H1 (cell line): ENCODE measurements at regions not wholly inside any gene's neighbourhood (a gene's known extent, or its start where the extent isn't known, plus 50 kb on each side); places are given as distances from the start of the nearest gene placed in this dataset.

ENCODE experiments used
- BCL11A ChIP-seq, 2 experiments: IDR thresholded peaks; one replicate each; pipeline ENCODE4 v1.6.1; 2011; ENCODE audit warnings: low read depth in 2 of 2, low read length in 2 of 2, mild to moderate bottlenecking in 2 of 2
- BRCA1 ChIP-seq: IDR thresholded peaks from 2 replicates; pipeline ENCODE4 v1.6.1; 2012; ENCODE audit warnings: low read depth, low read length, improper control_type of control experiment
- CREB1 ChIP-seq: IDR thresholded peaks from 2 replicates; pipeline ENCODE4 v1.6.1; 2012; ENCODE audit warnings: inconsistent platforms
- EP300 ChIP-seq, 2 experiments: IDR thresholded peaks; 1 replicate in 1 of 2; 2 replicates in 1 of 2; pipeline ENCODE4 v1.6.1; 2011 to 2012; ENCODE audit warnings: low read depth in 2 of 2, low read length in 2 of 2, mild to moderate bottlenecking in 2 of 2, borderline replicate concordance in 1 of 2, inconsistent platforms in 1 of 2, moderate library complexity in 1 of 2
- EZH2 ChIP-seq: fragments of 200-600 bp; sonication (generic); IDR thresholded peaks from 2 replicates; pipeline ENCODE4 v1.7.1; 2012; ENCODE audit warnings: low read depth, mild to moderate bottlenecking, moderate library complexity, low read length, inconsistent platforms; ENCODE audit not compliant: severe bottlenecking
- JUND ChIP-seq: IDR thresholded peaks from 2 replicates; pipeline ENCODE4 v1.6.1; 2011; ENCODE audit warnings: mild to moderate bottlenecking, improper control_type of control experiment, low read length
- SAP30 ChIP-seq: fragments of 300-600 bp; sonication (generic); IDR thresholded peaks from 2 replicates; pipeline ENCODE4 v1.7.1; 2012; ENCODE audit warnings: low read length, moderate library complexity, mild to moderate bottlenecking, inconsistent platforms; ENCODE audit not compliant: insufficient read depth, insufficient replicate concordance
- SIN3A ChIP-seq, 2 experiments: IDR thresholded peaks in 1 of 2; conservative IDR thresholded peaks in 1 of 2; 2 replicates each; pipeline ENCODE4 v1.6.1; 2011 to 2012; ENCODE audit warnings: low read length in 2 of 2, improper control_type of control experiment in 1 of 2, low read depth in 1 of 2, mild to moderate bottlenecking in 1 of 2
- YY1 ChIP-seq: IDR thresholded peaks from 2 replicates; pipeline ENCODE4 v1.6.1; 2011; ENCODE audit warnings: low read depth, mild to moderate bottlenecking, low read length
- TF ChIP-seq, protein P1 (sequence below), 3 experiments: IDR thresholded peaks; 1 replicate in 2 of 3; 2 replicates in 1 of 3; pipeline versions ENCODE4 v1.5.1 to v1.6.1; 2011; ENCODE audit warnings: low read length in 3 of 3, mild to moderate bottlenecking in 3 of 3, inconsistent platforms in 2 of 3, low read depth in 1 of 3, moderate library complexity in 1 of 3; ENCODE audit not compliant: insufficient read depth in 1 of 3; ENCODE audit errors: control extremely low read depth in 1 of 3
- TF ChIP-seq, protein P2 (sequence below): fragments of 300-600 bp; sonication (generic); IDR thresholded peaks from 2 replicates; pipeline ENCODE4 v1.7.1; 2012; ENCODE audit warnings: low read length, moderate library complexity, mild to moderate bottlenecking, inconsistent platforms; ENCODE audit not compliant: insufficient replicate concordance
- TF ChIP-seq, protein P3 (sequence below): IDR thresholded peaks from 2 replicates; pipeline ENCODE4 v1.6.1; 2011; ENCODE audit warnings: low read depth, mild to moderate bottlenecking, low read length; ENCODE audit not compliant: insufficient read depth
- TF ChIP-seq, protein P4 (sequence below): IDR thresholded peaks from 2 replicates; pipeline ENCODE4 v1.6.1; 2011; ENCODE audit warnings: low read length, improper control_type of control experiment

DNA sequence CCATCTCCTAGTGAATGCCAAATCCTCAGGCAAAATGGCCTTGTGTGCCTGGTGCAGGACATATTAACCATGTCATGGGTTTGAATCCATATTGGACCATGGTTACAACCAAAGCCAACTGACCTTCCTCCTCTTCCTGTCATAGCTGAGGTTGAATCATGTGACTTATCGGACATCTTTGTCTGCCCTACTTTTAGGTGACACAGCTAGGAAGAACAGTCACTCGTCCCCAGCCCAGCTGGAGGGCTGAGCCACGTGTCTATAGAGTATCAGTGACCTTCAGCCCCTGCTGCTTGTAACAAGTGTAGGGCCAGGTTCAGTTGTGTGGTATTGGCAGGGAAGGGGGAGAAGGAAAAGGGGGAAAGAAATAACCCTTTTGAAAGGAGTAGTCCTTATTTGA, 225.2 kb downstream of the KTN1 start:
- TF ChIP-seq SAP30, result no peak
- TF ChIP-seq, protein P1, sequence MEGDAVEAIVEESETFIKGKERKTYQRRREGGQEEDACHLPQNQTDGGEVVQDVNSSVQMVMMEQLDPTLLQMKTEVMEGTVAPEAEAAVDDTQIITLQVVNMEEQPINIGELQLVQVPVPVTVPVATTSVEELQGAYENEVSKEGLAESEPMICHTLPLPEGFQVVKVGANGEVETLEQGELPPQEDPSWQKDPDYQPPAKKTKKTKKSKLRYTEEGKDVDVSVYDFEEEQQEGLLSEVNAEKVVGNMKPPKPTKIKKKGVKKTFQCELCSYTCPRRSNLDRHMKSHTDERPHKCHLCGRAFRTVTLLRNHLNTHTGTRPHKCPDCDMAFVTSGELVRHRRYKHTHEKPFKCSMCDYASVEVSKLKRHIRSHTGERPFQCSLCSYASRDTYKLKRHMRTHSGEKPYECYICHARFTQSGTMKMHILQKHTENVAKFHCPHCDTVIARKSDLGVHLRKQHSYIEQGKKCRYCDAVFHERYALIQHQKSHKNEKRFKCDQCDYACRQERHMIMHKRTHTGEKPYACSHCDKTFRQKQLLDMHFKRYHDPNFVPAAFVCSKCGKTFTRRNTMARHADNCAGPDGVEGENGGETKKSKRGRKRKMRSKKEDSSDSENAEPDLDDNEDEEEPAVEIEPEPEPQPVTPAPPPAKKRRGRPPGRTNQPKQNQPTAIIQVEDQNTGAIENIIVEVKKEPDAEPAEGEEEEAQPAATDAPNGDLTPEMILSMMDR (IDR thresholded peaks at IDR 0.05; ENCODE audit: control extremely low read depth in 1 of 3, insufficient read depth in 1 of 3, low read depth in 1 of 3, low read length in 3 of 3), result no peak
- TF ChIP-seq, protein P2, sequence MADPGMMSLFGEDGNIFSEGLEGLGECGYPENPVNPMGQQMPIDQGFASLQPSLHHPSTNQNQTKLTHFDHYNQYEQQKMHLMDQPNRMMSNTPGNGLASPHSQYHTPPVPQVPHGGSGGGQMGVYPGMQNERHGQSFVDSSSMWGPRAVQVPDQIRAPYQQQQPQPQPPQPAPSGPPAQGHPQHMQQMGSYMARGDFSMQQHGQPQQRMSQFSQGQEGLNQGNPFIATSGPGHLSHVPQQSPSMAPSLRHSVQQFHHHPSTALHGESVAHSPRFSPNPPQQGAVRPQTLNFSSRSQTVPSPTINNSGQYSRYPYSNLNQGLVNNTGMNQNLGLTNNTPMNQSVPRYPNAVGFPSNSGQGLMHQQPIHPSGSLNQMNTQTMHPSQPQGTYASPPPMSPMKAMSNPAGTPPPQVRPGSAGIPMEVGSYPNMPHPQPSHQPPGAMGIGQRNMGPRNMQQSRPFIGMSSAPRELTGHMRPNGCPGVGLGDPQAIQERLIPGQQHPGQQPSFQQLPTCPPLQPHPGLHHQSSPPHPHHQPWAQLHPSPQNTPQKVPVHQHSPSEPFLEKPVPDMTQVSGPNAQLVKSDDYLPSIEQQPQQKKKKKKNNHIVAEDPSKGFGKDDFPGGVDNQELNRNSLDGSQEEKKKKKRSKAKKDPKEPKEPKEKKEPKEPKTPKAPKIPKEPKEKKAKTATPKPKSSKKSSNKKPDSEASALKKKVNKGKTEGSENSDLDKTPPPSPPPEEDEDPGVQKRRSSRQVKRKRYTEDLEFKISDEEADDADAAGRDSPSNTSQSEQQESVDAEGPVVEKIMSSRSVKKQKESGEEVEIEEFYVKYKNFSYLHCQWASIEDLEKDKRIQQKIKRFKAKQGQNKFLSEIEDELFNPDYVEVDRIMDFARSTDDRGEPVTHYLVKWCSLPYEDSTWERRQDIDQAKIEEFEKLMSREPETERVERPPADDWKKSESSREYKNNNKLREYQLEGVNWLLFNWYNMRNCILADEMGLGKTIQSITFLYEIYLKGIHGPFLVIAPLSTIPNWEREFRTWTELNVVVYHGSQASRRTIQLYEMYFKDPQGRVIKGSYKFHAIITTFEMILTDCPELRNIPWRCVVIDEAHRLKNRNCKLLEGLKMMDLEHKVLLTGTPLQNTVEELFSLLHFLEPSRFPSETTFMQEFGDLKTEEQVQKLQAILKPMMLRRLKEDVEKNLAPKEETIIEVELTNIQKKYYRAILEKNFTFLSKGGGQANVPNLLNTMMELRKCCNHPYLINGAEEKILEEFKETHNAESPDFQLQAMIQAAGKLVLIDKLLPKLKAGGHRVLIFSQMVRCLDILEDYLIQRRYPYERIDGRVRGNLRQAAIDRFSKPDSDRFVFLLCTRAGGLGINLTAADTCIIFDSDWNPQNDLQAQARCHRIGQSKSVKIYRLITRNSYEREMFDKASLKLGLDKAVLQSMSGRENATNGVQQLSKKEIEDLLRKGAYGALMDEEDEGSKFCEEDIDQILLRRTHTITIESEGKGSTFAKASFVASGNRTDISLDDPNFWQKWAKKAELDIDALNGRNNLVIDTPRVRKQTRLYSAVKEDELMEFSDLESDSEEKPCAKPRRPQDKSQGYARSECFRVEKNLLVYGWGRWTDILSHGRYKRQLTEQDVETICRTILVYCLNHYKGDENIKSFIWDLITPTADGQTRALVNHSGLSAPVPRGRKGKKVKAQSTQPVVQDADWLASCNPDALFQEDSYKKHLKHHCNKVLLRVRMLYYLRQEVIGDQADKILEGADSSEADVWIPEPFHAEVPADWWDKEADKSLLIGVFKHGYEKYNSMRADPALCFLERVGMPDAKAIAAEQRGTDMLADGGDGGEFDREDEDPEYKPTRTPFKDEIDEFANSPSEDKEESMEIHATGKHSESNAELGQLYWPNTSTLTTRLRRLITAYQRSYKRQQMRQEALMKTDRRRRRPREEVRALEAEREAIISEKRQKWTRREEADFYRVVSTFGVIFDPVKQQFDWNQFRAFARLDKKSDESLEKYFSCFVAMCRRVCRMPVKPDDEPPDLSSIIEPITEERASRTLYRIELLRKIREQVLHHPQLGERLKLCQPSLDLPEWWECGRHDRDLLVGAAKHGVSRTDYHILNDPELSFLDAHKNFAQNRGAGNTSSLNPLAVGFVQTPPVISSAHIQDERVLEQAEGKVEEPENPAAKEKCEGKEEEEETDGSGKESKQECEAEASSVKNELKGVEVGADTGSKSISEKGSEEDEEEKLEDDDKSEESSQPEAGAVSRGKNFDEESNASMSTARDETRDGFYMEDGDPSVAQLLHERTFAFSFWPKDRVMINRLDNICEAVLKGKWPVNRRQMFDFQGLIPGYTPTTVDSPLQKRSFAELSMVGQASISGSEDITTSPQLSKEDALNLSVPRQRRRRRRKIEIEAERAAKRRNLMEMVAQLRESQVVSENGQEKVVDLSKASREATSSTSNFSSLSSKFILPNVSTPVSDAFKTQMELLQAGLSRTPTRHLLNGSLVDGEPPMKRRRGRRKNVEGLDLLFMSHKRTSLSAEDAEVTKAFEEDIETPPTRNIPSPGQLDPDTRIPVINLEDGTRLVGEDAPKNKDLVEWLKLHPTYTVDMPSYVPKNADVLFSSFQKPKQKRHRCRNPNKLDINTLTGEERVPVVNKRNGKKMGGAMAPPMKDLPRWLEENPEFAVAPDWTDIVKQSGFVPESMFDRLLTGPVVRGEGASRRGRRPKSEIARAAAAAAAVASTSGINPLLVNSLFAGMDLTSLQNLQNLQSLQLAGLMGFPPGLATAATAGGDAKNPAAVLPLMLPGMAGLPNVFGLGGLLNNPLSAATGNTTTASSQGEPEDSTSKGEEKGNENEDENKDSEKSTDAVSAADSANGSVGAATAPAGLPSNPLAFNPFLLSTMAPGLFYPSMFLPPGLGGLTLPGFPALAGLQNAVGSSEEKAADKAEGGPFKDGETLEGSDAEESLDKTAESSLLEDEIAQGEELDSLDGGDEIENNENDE, result no peak
- TF ChIP-seq, protein P3, sequence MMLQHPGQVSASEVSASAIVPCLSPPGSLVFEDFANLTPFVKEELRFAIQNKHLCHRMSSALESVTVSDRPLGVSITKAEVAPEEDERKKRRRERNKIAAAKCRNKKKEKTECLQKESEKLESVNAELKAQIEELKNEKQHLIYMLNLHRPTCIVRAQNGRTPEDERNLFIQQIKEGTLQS, result no peak
- no peak for TF ChIP-seq BRCA1
- TF ChIP-seq, protein P4, sequence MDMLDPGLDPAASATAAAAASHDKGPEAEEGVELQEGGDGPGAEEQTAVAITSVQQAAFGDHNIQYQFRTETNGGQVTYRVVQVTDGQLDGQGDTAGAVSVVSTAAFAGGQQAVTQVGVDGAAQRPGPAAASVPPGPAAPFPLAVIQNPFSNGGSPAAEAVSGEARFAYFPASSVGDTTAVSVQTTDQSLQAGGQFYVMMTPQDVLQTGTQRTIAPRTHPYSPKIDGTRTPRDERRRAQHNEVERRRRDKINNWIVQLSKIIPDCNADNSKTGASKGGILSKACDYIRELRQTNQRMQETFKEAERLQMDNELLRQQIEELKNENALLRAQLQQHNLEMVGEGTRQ, result no peak
- no peak for TF ChIP-seq SIN3A (conservative IDR thresholded peaks at IDR 0.05 in 1 of 2, IDR thresholded peaks at IDR 0.05 in 1 of 2; ENCODE audit: low read depth in 1 of 2, low read length in 2 of 2)
- TF ChIP-seq CREB1, result no peak
- no peak for TF ChIP-seq JUND
- TF ChIP-seq EZH2, result no peak
- no peak for TF ChIP-seq YY1
- no peak for TF ChIP-seq EP300 (IDR thresholded peaks at IDR 0.05; ENCODE audit: borderline replicate concordance in 1 of 2, low read depth in 2 of 2, low read length in 2 of 2)
- no peak for TF ChIP-seq BCL11A (IDR thresholded peaks at IDR 0.05; ENCODE audit: low read depth in 2 of 2, low read length in 2 of 2)
